Fibroblast of pulmonary artery (primary cell): ENCODE measurements at regions not wholly inside any gene's neighbourhood (a gene's known extent, or its start where the extent isn't known, plus 50 kb on each side); places are given as distances from the start of the nearest gene placed in this dataset.
"Not testable (repeated sequence)": the region's sequence is repeated elsewhere in the genome, so short reads cannot be mapped to it uniquely, and the experiment has no call there.

Experiments
- DNase-seq: peaks from one replicate; pipeline ENCODE4 v3.0.0-alpha.2; 2010; ENCODE audit warnings: low read depth
- H3K4me3 ChIP-seq: replicated peaks from 2 replicates; pipeline ENCODE4 v1.5.1; 2011; ENCODE audit warnings: low read depth, mild to moderate bottlenecking, control low read depth, low read length, moderate library complexity
- TF ChIP-seq, protein P1 (sequence below): IDR thresholded peaks from 2 replicates; pipeline ENCODE4 v1.5.1; 2011; ENCODE audit warnings: mild to moderate bottlenecking, control low read depth, low read length, inconsistent platforms; ENCODE audit errors: missing control alignments

GRCh38 chr16:46519063-46519462 is 102.1 kb downstream of the SHCBP1 start:
- TF ChIP-seq, protein P1, sequence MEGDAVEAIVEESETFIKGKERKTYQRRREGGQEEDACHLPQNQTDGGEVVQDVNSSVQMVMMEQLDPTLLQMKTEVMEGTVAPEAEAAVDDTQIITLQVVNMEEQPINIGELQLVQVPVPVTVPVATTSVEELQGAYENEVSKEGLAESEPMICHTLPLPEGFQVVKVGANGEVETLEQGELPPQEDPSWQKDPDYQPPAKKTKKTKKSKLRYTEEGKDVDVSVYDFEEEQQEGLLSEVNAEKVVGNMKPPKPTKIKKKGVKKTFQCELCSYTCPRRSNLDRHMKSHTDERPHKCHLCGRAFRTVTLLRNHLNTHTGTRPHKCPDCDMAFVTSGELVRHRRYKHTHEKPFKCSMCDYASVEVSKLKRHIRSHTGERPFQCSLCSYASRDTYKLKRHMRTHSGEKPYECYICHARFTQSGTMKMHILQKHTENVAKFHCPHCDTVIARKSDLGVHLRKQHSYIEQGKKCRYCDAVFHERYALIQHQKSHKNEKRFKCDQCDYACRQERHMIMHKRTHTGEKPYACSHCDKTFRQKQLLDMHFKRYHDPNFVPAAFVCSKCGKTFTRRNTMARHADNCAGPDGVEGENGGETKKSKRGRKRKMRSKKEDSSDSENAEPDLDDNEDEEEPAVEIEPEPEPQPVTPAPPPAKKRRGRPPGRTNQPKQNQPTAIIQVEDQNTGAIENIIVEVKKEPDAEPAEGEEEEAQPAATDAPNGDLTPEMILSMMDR = no peak
- DNase-seq = no peak
- H3K4me3 ChIP-seq = no peak overlapping the region

GRCh38 chr16:46496701-46497100 is 124.5 kb downstream of the SHCBP1 start:
- DNase-seq = no peak
- TF ChIP-seq, protein P1 = no peak
- H3K4me3 ChIP-seq = no peak overlapping the region

GRCh38 chr16:46482895-46483294 is 138.3 kb downstream of the SHCBP1 start:
- DNase-seq = no peak
- H3K4me3 ChIP-seq = no peak overlapping the region
- TF ChIP-seq, protein P1 = no peak

- DNase-seq = no peak
- TF ChIP-seq, protein P1 = no peak
- no peak overlapping the region for H3K4me3 ChIP-seq
These were observed 154.9 kb downstream of the SHCBP1 start for GRCh38 chr16:46466239-46466638.

GRCh38 chr16:46454801-46455200 is 166.4 kb downstream of the SHCBP1 start:
- H3K4me3 ChIP-seq, DNase-seq: not testable (repeated sequence)

DNA sequence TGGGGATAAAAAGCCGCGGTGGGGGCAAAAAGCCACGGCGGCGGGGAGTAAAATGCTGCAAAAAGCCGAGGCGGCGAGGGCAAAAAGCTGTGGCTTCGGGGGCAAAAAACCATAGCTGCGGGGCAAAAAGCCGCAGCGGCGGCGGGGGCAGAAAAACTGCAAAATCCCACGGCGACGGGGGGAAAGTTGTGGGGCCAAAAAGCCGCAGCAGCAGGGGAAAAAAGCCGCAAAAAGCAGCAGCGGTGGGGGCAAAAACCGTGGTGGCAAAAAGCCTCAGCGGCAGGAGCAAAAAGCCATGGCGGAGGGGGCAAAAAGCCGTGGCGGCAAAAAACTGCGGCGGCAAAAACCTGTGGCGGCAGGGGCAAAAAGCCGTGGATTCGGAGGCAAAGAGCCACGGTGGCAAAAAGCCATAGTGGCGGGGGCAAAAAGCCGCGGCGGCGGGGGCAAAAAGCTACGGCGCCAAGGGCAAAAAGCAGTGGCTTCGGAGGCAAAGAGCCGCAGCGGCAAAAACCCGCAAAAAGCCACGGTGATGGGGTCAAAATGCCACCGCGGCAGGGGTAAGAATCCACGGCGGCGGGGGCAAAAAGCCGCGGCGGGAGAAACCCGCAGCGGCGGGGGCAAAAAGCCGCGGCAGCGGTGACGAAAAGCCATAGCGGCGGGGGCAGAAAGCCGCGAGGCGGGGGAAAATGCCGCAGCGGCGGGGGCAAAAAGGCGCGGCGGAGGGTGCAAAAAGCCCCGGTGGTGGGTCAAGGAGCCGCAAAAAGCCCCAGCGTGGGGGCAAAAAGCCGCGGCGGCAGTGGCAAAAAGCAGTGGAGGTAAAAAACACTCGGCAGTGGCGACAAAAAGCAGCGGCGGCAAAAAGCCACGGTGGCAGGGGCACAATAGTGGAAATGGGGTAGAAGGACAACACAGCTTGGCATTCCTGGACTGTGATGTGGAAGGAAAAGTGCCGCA is 192.8 kb downstream of the SHCBP1 start:
- TF ChIP-seq, protein P1 = no peak
- H3K4me3 ChIP-seq = no peak overlapping the region
- no peak for DNase-seq

- no peak overlapping the region for H3K4me3 ChIP-seq
- DNase-seq = no peak
- TF ChIP-seq, protein P1 = no peak
These were observed 193.7 kb downstream of the SHCBP1 start for GRCh38 chr16:46427340-46428107.
